ENCODE measurements at regions not wholly inside any gene's neighbourhood (a gene's known extent, or its start where the extent isn't known, plus 50 kb on each side); places are given as distances from the start of the nearest gene placed in this dataset.

DNA sequence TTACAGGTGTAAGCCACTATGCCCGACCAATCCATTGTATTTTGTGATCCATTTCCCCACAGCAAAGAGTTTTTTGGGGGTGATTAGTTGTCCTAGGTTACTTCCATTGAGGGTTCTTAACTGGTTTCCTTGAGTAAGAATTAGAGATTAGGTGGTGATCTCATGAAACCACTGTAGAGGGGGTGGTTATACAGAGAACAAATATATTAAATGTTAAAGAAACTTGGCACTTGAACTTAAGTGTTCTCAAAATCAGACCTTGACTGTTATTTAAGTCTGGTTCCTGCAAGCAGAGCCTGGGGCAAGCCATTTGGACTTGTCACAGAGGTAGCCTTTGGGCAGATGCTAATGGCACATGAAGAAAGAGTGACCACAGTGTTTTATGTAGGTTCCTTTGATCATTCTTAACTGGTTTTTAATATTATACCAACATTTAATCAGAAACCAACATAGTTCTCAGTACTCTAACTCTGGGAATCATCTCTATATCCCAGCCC is 288.5 kb downstream of the SOX4 start:
- TF ChIP-seq TOX (CRISPR knock-in tag; IDR thresholded peaks at IDR 0.05; ENCODE audit: borderline replicate concordance): no peak
- TF ChIP-seq, protein P1, sequence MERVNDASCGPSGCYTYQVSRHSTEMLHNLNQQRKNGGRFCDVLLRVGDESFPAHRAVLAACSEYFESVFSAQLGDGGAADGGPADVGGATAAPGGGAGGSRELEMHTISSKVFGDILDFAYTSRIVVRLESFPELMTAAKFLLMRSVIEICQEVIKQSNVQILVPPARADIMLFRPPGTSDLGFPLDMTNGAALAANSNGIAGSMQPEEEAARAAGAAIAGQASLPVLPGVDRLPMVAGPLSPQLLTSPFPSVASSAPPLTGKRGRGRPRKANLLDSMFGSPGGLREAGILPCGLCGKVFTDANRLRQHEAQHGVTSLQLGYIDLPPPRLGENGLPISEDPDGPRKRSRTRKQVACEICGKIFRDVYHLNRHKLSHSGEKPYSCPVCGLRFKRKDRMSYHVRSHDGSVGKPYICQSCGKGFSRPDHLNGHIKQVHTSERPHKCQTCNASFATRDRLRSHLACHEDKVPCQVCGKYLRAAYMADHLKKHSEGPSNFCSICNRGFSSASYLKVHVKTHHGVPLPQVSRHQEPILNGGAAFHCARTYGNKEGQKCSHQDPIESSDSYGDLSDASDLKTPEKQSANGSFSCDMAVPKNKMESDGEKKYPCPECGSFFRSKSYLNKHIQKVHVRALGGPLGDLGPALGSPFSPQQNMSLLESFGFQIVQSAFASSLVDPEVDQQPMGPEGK (CRISPR knock-in tag; IDR thresholded peaks at IDR 0.05; ENCODE audit: borderline replicate concordance): no peak
- TF ChIP-seq ARNTL (CRISPR knock-in tag; IDR thresholded peaks at IDR 0.05; ENCODE audit: borderline replicate concordance, low read depth): no peak
- TF ChIP-seq ZFP3 (CRISPR knock-in tag; IDR thresholded peaks at IDR 0.05): no peak
- TF ChIP-seq ZFP30 (CRISPR knock-in tag; IDR thresholded peaks at IDR 0.05): no peak
- TF ChIP-seq ISL1 (CRISPR knock-in tag; IDR thresholded peaks at IDR 0.05): no peak
